ENCODE measurements at regions not wholly inside any gene's neighbourhood (a gene's known extent, or its start where the extent isn't known, plus 50 kb on each side); places are given as distances from the start of the nearest gene placed in this dataset.

GRCh38 chr9:79189511-79189924, 382.2 kb upstream of the TLE4 start:
- TF ChIP-seq SP1 (IDR thresholded peaks at IDR 0.05; ENCODE audit: low read depth, low read length): no peak
- TF ChIP-seq POLR2A (IDR thresholded peaks at IDR 0.05; ENCODE audit: control extremely low read depth in 1 of 2, low read depth in 2 of 2, low read length in 2 of 2): no peak
- no peak for TF ChIP-seq ASH2L (IDR thresholded peaks at IDR 0.05; ENCODE audit: low read length)
- TF ChIP-seq CTCF (IDR thresholded peaks at IDR 0.05; ENCODE audit: control extremely low read depth in 1 of 3, insufficient read depth in 1 of 3, low read depth in 1 of 3, low read length in 3 of 3): no peak
- TF ChIP-seq GABPA (IDR thresholded peaks at IDR 0.05; ENCODE audit: borderline replicate concordance, insufficient read depth, low read length): no peak
- TF ChIP-seq GTF2F1 (IDR thresholded peaks at IDR 0.05; ENCODE audit: borderline replicate concordance, low read depth, low read length): no peak
- no peak for TF ChIP-seq TEAD4 (IDR thresholded peaks at IDR 0.05; ENCODE audit: low read depth, low read length)
- TF ChIP-seq RBBP5 (IDR thresholded peaks at IDR 0.05; ENCODE audit: borderline replicate concordance, low read depth, low read length): no peak
- TF ChIP-seq RAD21 (IDR thresholded peaks at IDR 0.05 in 1 of 2, conservative IDR thresholded peaks at IDR 0.05 in 1 of 2; ENCODE audit: low read depth in 2 of 2, low read length in 2 of 2): no peak
- no peak for TF ChIP-seq CREB1 (IDR thresholded peaks at IDR 0.05)
- TF ChIP-seq YY1 (IDR thresholded peaks at IDR 0.05; ENCODE audit: low read depth, low read length): no peak
